Stimulated activated CD4-positive, alpha-beta T cell treated with anti-CD3 and anti-CD28 coated beads, Interleukin-15, amount 100 ng/mL, for 24 hours (primary cell): ENCODE measurements at regions not wholly inside any gene's neighbourhood (a gene's known extent, or its start where the extent isn't known, plus 50 kb on each side); places are given as distances from the start of the nearest gene placed in this dataset.

ENCODE experiments used
- DNase-seq: peaks from one replicate; pipeline ENCODE4 v3.0.0-alpha.2; 2020

- no peak for DNase-seq
Measured at GRCh38 chr2:176388861-176389260, 119.6 kb downstream of the MTX2 start.

DNA sequence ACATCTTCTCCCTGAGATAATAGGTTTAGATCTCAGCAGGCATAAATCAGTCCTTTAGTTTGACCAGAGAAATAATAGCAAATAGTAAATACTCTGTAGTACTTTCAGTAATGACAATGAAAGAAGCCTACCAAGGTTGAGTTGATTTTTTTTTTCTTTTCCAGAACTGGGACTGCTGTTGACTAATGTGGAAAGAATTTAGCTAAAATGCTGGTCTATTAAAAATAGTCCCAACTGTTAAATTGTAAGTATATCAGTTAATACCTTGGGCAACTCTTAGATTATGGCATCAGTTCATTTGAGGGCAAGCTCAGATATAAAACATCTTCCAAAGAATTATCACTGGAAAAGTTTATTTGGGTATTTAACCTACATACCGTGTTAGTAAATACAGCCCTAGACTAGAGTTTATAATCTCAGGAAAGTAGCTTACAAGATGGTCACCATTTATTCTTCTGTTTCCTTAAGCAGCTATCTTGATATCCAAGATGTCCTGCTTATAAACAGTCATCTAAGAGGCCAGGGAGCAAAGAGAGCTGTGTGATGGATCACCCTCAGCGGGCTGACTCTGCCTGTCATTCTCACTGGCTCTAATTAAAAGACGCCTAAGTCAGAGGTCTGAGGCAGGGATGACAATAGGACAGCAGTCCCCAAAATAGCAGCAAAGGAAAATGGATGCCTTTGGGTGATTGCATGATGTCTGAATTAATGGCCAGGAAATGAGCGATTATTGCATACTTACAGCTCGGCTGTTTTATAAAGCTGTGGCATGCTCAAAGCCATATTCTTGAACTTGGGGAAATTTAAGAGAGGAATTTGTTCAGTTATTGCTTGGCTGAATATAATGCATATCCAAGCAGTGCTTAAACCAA, 121.3 kb downstream of the MTX2 start:
- DNase-seq, result no peak

GRCh38 chr2:176391148-176391419, 121.8 kb downstream of the MTX2 start:
- DNase-seq, result no peak

DNA sequence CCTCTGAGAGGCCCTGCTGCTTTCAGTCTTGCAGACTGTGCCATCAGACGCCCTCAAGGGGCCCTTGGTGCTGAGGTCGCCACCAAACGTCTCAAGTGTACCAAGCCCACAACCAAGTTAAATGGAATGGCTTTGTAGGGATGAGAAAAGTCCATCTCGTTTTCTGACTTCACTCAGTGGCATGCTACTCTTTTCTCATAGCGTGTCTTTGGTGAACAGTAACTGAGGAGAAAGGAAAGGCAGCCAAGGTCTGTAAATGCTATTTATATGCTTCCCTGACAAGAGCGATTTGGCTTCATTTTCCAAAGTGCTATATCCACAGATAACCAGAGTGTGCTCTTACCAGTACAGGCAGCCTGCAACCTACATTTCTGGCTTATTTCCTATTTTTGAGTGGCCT, 123.0 kb downstream of the MTX2 start:
- DNase-seq, result no peak

DNA sequence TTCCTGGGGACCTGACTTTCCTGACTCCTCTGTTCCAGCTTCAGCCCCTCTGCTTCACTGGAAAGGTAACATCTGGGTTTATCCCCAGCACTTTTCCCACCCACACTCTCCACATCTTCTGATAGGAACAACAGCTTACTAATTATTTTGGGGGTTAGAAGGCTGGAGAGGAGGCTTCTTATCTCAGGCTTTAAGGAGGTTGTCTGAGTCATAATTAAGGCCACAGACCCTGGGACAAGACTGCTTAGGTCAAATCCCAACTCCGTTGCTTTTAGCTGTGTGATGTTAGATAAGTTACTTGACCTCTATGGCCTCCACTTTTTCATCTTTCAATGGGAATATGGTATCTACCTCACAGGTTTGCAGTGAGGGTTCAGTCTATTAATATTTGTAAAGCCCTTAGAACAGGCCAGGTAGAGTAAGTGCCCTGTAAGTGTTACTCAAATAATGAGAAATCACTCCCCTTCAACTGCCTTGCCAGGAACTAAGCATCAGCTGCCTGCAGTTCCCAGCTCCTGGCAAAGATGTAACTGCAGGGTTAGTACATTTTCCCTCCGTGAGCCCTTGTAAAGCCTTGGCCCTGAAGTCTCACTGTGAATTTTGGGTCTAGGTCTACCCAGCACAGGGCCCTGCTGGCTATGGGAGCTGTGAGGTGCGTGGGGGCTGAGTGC, 123.6 kb downstream of the MTX2 start:
- no peak for DNase-seq

GRCh38 chr2:176395273-176395854, 126.1 kb downstream of the MTX2 start:
- DNase-seq, result no peak

- DNase-seq, result no peak
Measured at GRCh38 chr2:176398243-176399073, 129.2 kb downstream of the MTX2 start.

DNA sequence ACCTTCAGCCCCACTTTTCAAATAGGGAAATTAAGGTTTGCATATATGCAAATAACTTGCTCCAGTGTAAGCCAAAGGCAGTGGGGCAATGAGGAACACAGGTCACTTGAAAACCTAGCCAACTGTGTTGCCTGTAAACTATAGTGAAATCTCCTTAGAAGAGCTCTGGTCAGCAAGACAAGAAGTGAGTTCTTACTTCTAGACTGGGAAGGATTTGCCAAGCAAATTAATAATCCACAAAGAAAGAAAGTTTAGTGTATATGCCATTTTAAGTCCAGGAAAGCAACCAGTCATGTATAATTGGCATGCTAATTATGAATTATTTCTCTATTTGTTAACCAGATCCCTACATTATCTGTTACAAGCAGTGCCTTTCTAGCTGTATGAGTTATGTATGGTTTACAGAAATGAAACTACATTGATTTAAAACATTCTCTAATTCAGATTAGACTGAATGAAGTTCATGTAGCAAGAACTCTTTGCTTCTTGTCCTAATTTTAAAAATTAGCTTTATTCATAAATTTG, 129.9 kb downstream of the MTX2 start:
- DNase-seq, result no peak

DNA sequence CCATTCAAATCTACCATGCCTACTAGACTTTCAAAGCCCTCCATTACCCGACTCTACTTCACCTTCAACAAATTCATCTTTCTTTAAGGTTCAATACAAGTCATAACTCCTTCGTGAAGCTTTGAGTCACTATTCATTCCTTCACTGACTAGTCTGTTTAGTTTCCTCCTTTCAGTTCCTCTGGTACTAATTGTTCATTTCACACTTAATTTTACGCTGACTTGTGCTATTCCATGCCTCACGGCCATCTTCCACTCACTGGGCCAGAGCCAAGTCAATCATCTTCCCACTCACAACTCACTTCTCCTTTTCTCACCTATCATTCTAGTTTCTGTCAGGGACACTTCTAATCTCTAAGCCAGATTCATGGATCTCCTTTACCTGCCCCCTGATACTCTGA, 136.2 kb downstream of the MTX2 start:
- DNase-seq, result no peak

DNA sequence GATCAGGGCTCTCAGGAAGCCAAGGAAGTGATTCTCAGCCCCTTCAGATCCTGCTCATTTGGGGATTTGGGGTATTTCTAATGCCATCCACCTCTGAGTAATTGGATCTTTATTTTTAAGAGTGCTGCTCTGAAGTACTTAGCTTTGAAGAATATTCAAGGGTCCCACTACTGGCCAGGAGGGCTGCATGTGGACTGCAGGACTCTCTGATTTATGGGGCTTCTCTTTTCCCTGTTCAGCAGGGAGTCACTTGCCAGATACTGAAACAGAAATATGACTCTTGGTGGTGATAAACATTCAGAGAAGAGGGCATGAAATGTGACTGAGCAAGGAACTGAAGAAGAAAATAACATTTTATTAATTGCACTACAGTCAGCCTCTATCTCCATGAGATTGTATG, 138.5 kb downstream of the MTX2 start:
- DNase-seq, result no peak

GRCh38 chr2:176409671-176410070, 140.4 kb downstream of the MTX2 start:
- no peak for DNase-seq

DNA sequence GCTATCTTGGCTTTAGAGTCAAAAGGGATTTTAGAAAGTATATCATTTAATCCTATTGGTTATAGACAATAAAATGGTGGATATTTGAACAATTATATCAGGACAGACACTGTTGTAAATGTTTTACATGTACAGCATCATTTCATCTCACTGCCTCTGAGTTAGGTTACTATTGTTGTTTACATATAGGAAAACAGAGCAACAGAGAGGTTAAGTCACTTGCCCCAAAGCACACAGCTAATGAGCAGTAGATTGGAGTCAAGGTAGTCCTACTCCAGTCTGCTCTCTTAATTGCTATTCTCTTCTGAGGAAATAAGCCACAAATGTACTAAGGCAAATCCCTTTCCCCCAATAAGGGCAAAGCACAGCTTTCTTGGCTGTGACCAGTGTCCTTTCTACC, 142.9 kb downstream of the MTX2 start:
- DNase-seq, result no peak

DNA sequence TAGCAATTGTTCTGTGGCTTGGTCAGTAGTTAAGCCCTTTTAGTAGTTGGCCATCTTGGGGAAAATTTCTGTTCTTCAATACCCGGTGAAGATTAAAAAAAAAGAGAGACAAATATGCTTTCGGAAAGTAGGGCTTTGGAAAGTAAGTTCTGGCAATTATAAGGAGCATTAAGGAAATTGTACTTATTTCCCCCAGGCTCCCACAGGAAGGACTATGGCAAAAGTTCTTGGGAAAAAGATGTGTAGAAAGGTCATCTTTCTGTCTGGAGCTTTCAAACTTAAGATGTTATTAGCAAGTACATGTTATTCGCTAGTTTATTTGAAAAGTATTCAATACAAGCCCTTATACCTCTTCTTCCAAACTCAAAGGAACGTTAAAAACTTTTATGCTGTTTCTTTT, 144.5 kb downstream of the MTX2 start:
- no peak for DNase-seq

GRCh38 chr2:176414641-176415040, 145.4 kb downstream of the MTX2 start:
- no peak for DNase-seq

DNA sequence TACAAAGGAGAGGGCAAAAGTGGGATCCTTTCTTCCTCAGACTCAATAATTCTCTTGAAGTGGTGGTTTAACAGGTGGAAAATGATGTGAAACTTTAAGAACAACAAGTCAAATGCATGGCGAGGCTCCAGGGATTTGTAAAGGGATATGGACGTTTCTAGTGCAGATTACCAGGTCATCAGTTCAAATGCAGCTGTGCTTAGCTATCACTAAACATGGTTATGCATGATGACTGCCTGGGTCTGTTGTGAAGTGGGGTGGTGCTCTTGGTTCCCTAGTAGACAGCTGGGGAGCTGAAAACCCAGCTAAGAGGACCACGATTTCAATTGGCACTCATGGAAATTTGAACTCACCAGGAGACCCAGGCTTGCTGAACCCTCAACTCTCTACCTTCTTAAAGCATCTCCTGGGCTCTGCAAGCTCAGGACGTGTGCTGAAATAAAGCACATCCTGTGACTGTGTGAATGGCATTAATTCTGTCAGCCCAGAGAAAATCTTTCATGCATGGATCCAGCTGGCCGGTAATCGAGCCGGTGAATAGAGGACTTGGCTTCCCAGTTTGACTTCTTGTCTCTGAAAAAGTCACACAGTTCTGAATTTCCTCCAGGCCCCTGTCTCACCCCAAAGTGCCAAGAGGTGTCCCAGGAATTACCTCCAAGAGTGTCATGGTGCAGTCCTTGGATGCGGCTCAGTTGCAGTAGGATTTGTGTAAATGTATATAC, 146.1 kb downstream of the MTX2 start:
- DNase-seq, result no peak

DNA sequence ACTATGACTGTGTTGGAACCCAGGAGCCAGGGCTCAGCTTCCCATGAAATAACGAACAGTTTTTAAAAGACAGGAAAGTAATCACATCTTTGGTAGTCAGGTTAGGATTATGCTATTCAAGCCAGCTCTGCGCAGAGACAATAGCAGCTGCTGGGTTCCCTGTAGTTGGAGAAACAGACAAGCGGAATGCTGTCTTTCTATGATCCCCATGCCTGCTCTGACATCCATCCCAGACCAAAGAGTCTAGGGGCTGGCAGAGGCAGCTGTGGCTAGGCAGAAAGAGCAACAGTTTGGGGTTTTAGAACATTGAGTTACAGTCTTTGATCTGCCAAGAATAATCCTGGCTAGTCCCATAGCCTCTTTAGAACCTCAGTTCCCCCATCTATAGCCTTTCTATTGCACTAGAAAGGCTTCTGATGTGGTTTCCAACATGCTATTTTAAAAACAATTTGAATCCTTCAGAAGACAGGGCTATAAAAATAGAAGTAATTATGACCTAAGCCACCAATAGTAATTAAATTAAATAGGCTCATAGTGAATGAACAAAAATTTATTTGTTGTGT, 146.8 kb downstream of the MTX2 start:
- DNase-seq, result no peak

DNA sequence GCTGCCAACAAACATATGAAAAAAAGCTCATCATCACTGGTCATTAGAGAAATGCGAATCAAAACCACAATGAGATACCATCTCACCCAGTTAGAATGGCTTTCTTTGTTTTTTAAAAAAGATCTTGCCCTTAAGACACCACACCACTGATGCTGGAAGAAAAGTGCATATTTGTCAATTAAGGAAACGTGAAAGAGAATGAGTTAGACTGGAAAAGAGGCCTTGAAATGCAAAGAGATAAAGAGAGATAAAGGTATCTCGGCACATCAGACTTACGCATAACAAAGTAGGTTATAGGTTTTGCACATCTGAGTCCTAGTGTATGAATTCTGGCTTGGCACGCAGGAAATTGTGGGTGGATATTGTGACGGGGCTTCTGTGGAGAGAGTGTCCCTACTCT, 149.5 kb downstream of the MTX2 start:
- no peak for DNase-seq

- DNase-seq, result no peak
Measured at GRCh38 chr2:176419591-176420071, 150.4 kb downstream of the MTX2 start.

DNA sequence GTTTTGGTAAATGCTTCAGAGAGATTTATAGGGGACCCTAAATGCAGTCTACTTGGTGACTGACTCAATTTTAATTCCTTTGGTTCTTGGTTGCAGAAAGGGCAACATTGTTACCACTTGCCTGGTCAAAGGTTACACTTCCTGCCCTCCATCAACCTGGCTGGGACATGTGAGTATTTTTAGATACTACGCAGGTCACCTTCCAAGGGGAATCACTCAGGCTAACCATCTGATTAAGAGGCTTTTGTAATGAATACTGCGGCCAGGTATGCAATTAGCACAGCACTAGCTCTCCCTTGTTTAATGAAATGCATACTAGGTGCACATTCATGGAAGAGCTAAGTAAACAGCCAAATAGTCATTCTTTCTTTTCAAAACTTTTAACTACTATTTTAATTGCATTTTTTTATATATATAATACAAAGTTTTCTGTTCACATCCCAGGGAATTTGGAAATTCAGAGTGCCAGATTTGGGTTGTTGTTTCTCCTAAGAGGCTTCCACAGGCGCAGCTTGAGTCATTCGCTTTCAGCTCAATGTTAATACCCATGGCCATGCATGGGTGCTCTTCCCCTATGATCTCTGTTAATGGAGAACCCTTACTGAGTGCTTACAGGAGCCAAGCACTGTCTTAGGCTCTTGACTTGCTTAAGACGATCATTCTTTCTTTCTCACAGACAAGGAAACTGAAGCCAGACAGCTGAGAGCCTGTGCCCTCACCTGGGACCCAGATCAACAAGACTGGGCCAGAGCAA, 152.2 kb downstream of the MTX2 start:
- no peak for DNase-seq

- DNase-seq, result no peak
Measured at GRCh38 chr2:176423819-176424218, 154.6 kb downstream of the MTX2 start.

- DNase-seq, result no peak
Measured at GRCh38 chr2:176424746-176425145, 155.5 kb downstream of the MTX2 start.
